ENCODE measurements at regions not wholly inside any gene's neighbourhood (a gene's known extent, or its start where the extent isn't known, plus 50 kb on each side); places are given as distances from the start of the nearest gene placed in this dataset.

DNA sequence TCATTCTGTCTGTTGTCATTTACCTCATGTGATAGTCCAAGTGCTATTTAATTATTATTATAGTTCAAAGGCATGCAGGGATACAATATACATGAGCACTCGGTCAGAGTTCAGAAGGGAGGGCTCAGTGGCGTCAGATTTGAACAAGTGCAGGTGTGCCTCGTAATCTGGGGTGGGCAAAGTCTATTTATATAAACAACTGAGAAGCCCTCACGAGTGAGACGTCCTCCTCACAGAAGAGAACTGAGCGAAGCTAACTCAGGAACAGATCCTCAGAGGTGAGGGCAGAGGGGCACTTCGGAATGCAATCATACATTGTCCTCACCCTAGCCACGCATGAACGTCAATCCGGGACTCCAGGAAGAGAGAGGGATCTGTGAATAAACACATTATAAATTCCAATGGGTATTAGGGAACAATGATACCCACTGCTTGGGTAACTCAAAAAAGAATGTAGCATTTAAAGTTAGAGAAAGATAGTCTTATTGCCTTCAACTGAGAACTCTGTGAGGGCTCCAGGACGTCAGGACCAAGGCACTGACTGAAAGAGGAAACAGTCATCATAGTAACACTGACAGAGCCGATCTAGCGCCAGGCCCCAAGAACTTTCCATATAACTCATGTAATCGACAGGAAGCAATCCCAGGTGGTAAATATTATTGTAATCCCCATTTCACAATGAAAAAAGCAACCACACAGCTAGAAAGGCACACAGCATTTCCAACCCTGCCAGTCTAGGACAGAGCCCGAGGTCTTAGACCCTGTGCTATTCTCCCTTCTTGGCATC is 127.1 kb upstream of the B3GALT2 start:
- Histone ChIP-seq H3K9me3 (ENCODE audit: insufficient read depth, low read depth, low read length) (no peaks in the 10 kb centered on the region), H3K27ac (ENCODE audit: low read length) (no peak overlapping the region), H3K36me3 (ENCODE audit: insufficient read depth, low read depth, low read length) (no peaks in the 10 kb centered on the region), H3K4me1 (ENCODE audit: insufficient read depth, low read length) (no peaks in the 10 kb centered on the region), H3K4me3 (ENCODE audit: low read length) (no peak overlapping the region), H3K9ac (ENCODE audit: low read depth, low read length) (no peak overlapping the region), H3K27me3 (ENCODE audit: insufficient read depth, low read length) (no peaks in the 10 kb centered on the region)

GRCh38 chr1:193312432-193312831 is 126.0 kb upstream of the B3GALT2 start:
- H3K4me3 ChIP-seq (ENCODE audit: low read length) = no peak overlapping the region
- no peaks in the 10 kb centered on the region for H3K36me3 ChIP-seq (ENCODE audit: insufficient read depth, low read depth, low read length)
- no peaks in the 10 kb centered on the region for H3K9me3 ChIP-seq (ENCODE audit: insufficient read depth, low read depth, low read length)
- no peak overlapping the region for H3K9ac ChIP-seq (ENCODE audit: low read depth, low read length)
- H3K27me3 ChIP-seq (ENCODE audit: insufficient read depth, low read length) = no peaks in the 10 kb centered on the region
- H3K4me1 ChIP-seq (ENCODE audit: insufficient read depth, low read length) = no peaks in the 10 kb centered on the region
- no peak overlapping the region for H3K27ac ChIP-seq (ENCODE audit: low read length)

DNA sequence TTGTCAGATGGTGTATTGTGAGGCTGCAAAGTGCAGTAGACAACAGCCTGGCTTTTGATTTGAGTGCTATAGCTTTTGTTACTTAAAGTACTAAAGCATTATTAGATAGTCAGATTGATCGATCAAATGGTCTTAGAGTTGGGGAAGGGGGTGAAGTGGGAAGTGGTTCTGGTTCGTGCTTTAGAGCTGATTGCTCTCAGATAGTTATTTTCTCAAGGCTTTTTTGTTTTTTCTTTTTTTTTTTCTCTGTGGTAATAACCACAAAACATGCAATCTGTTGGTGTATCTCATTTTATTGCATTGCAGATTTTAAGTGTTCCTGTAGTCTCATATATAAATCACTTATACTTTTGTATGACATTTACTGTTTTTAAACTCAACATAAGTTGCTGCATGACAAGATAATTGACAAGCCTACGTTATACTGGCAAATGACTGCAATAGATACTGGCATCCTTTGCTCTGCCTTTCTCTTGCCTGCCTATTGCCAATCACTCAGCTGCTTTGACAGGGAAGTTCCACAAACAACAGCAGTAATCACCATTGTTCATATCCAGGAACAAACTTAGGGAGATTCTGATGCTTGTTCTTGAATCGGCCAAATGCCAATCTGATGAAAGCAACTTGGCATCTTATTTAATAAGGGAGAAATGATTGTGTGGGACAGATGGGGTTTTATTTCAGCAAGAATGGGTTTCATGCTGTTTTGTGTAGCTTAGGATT is 125.0 kb upstream of the B3GALT2 start:
- Histone ChIP-seq H3K4me1 (ENCODE audit: insufficient read depth, low read length) (no peaks in the 10 kb centered on the region), H3K27me3 (ENCODE audit: insufficient read depth, low read length) (no peaks in the 10 kb centered on the region), H3K36me3 (ENCODE audit: insufficient read depth, low read depth, low read length) (no peaks in the 10 kb centered on the region), H3K4me3 (ENCODE audit: low read length) (no peak overlapping the region), H3K9ac (ENCODE audit: low read depth, low read length) (no peak overlapping the region), H3K27ac (ENCODE audit: low read length) (no peak overlapping the region), H3K9me3 (ENCODE audit: insufficient read depth, low read depth, low read length) (no peaks in the 10 kb centered on the region)

- Histone ChIP-seq H3K9me3 (ENCODE audit: insufficient read depth, low read depth, low read length) (no peaks in the 10 kb centered on the region), H3K36me3 (ENCODE audit: insufficient read depth, low read depth, low read length) (no peaks in the 10 kb centered on the region), H3K4me1 (ENCODE audit: insufficient read depth, low read length) (no peaks in the 10 kb centered on the region), H3K27ac (ENCODE audit: low read length) (no peak overlapping the region), H3K4me3 (ENCODE audit: low read length) (no peak overlapping the region), H3K27me3 (ENCODE audit: insufficient read depth, low read length) (no peaks in the 10 kb centered on the region), H3K9ac (ENCODE audit: low read depth, low read length) (no peak overlapping the region)
Observed at GRCh38 chr1:193310564-193310963, 124.2 kb upstream of the B3GALT2 start.

GRCh38 chr1:193309936-193310475 is 123.6 kb upstream of the B3GALT2 start:
- Histone ChIP-seq H3K27me3 (ENCODE audit: insufficient read depth, low read length) (no peaks in the 10 kb centered on the region), H3K4me1 (ENCODE audit: insufficient read depth, low read length) (no peaks in the 10 kb centered on the region), H3K9ac (ENCODE audit: low read depth, low read length) (no peak overlapping the region), H3K36me3 (ENCODE audit: insufficient read depth, low read depth, low read length) (no peaks in the 10 kb centered on the region), H3K9me3 (ENCODE audit: insufficient read depth, low read depth, low read length) (no peaks in the 10 kb centered on the region), H3K27ac (ENCODE audit: low read length) (no peak overlapping the region), H3K4me3 (ENCODE audit: low read length) (no peak overlapping the region)

- no peak overlapping the region for H3K4me3 ChIP-seq (ENCODE audit: low read length)
- no peak overlapping the region for H3K27ac ChIP-seq (ENCODE audit: low read length)
- no peaks in the 10 kb centered on the region for H3K4me1 ChIP-seq (ENCODE audit: insufficient read depth, low read length)
- no peaks in the 10 kb centered on the region for H3K9me3 ChIP-seq (ENCODE audit: insufficient read depth, low read depth, low read length)
- no peaks in the 10 kb centered on the region for H3K36me3 ChIP-seq (ENCODE audit: insufficient read depth, low read depth, low read length)
- no peak overlapping the region for H3K9ac ChIP-seq (ENCODE audit: low read depth, low read length)
- H3K27me3 ChIP-seq (ENCODE audit: insufficient read depth, low read length) = no peaks in the 10 kb centered on the region
Observed at GRCh38 chr1:193308438-193308837, 122.0 kb upstream of the B3GALT2 start.

GRCh38 chr1:193306430-193306829 is 120.0 kb upstream of the B3GALT2 start:
- H3K4me1 ChIP-seq (ENCODE audit: insufficient read depth, low read length) = no peaks in the 10 kb centered on the region
- H3K27ac ChIP-seq (ENCODE audit: low read length) = no peak overlapping the region
- H3K9me3 ChIP-seq (ENCODE audit: insufficient read depth, low read depth, low read length) = no peaks in the 10 kb centered on the region
- H3K4me3 ChIP-seq (ENCODE audit: low read length) = no peak overlapping the region
- no peaks in the 10 kb centered on the region for H3K36me3 ChIP-seq (ENCODE audit: insufficient read depth, low read depth, low read length)
- no peaks in the 10 kb centered on the region for H3K27me3 ChIP-seq (ENCODE audit: insufficient read depth, low read length)
- H3K9ac ChIP-seq (ENCODE audit: low read depth, low read length) = no peak overlapping the region
